Panc1 (cell line): ENCODE measurements at regions not wholly inside any gene's neighbourhood (a gene's known extent, or its start where the extent isn't known, plus 50 kb on each side); places are given as distances from the start of the nearest gene placed in this dataset.

Experiments
- ATAC-seq: fragments of 200-7000 bp; cut with Tn5 transposase; 2 replicates; pipeline ENCODE4 v1.9.1; 2020; ENCODE audit warnings: mild to moderate bottlenecking, moderate library complexity
- BruUV-seq: library from RNA; stranded (reverse); fragments of 400-500 nt; replicated peaks from 2 replicates; lab custom pipeline; 2021; lab: Mats Ljungman, UMichigan
- CTCF ChIA-PET: fragments of 300-600 bp; sonication (Branson Sonifier 250); formaldehyde crosslinking; loops from one replicate; lab custom pipeline; 2022; ENCODE audit warnings: antibody characterized with exemption; lab: Charles Lee
- POLR2A ChIA-PET: fragments of 300-600 bp; sonication (Branson Sonifier 250); formaldehyde crosslinking; loops from one replicate; lab custom pipeline; 2022; ENCODE audit warnings: antibody characterized with exemption; lab: Charles Lee
- DNase-seq: peaks from one replicate; pipeline ENCODE4 v3.0.0-alpha.2; 2010; ENCODE audit warnings: low read depth, low spot score
- H3K27ac ChIP-seq: 2 replicates; pipeline ENCODE4 v1.5.1; 2011; ENCODE audit warnings: mild to moderate bottlenecking, low read length, inconsistent platforms
- H3K27me3 ChIP-seq: fragments of 200-500 bp; sonication (Bioruptor generic); 2 replicates; pipeline ENCODE4 v1.6.0; 2014; ENCODE audit warnings: low read length, inconsistent platforms; ENCODE audit not compliant: control insufficient read depth, insufficient read depth
- H3K36me3 ChIP-seq: fragments of 200-500 bp; sonication (Bioruptor generic); 2 replicates; pipeline ENCODE4 v1.5.1; 2014; ENCODE audit warnings: inconsistent platforms, mild to moderate bottlenecking, low read length, moderate library complexity; ENCODE audit not compliant: control insufficient read depth, insufficient read depth
- H3K4me1 ChIP-seq: 2 replicates; pipeline ENCODE4 v1.5.1; 2011; ENCODE audit warnings: inconsistent platforms, mild to moderate bottlenecking, low read length, moderate library complexity; ENCODE audit not compliant: control insufficient read depth, insufficient read depth
- H3K4me3 ChIP-seq, 2 experiments: 2 replicates each; pipeline ENCODE4 v1.5.1; 2011 to 2012; ENCODE audit warnings: low read depth in 2 of 2, low read length in 2 of 2, mild to moderate bottlenecking in 2 of 2, inconsistent platforms in 1 of 2, moderate library complexity in 1 of 2
- H3K9me3 ChIP-seq: fragments of 200-500 bp; sonication (Bioruptor generic); 2 replicates; pipeline ENCODE4 v1.5.1; 2014; ENCODE audit warnings: low read depth, mild to moderate bottlenecking, inconsistent platforms, low read length, moderate library complexity; ENCODE audit not compliant: control insufficient read depth, insufficient read depth
- POLR2AphosphoS5 ChIP-seq: IDR thresholded peaks from 2 replicates; pipeline ENCODE4 v1.6.1; 2012; ENCODE audit warnings: mild to moderate bottlenecking, low read depth, low read length, moderate library complexity
- REST ChIP-seq, 2 experiments: IDR thresholded peaks; 2 replicates each; pipeline ENCODE4 v1.6.1; 2011 to 2012; ENCODE audit warnings: low read depth in 2 of 2, control low read depth in 1 of 2, low read length in 1 of 2, mild to moderate bottlenecking in 1 of 2, moderate library complexity in 1 of 2; ENCODE audit not compliant: insufficient read depth in 1 of 2
- SIN3A ChIP-seq: IDR thresholded peaks from 2 replicates; pipeline ENCODE4 v1.6.1; 2012; ENCODE audit warnings: low read depth, mild to moderate bottlenecking, low read length, moderate library complexity, borderline replicate concordance; ENCODE audit not compliant: insufficient read depth
- TCF7L2 ChIP-seq: IDR thresholded peaks from 2 replicates; pipeline ENCODE4 v1.6.1; 2011; ENCODE audit warnings: mild to moderate bottlenecking, low read depth, low read length, inconsistent platforms
- in situ Hi-C: cut with HindIII; loops from 2 replicates; pipeline ENCODE4 v1.10.0; 2016; ENCODE audit warnings: low sequenced_read_pairs, low pct_unique_long_range_greater_than_20kb
- intact Hi-C: fragments of 100-400 bp; cut with micrococcal nuclease; formaldehyde crosslinking; loops from one replicate; pipeline ENCODE4 v1.10.0; 2022; ENCODE audit not compliant: unreplicated experiment
- TF ChIP-seq, protein P1 (sequence below): fragments of 450-650 bp; IDR thresholded peaks from 2 replicates; pipeline ENCODE4 v1.5.1; 2017; ENCODE audit warnings: mild to moderate bottlenecking

DNA sequence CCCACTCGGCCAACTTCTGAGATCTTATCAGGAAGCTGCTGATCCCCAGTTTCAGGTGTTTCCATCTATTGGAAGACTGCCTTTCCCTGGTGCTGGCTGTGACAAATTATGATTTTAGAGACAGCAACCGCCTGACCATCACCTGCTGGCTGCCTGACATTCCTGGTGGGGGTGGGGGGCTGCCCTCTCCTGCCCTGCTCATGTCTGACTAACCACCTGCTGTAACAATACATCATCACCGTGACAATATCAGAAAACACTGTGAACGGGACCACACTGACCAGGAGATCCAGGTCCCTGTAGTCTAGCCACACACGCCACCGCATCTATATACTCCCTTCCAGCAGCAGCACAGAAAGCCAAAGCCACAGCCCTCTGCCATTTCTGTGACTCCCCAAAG, 537.5 kb downstream of the QKI start:
- no peak for DNase-seq
- Histone ChIP-seq H3K27ac (no peak overlapping the region), H3K27me3 (peaks cover 5% of the 10 kb centered on the region; the same call in 1 of the 2 replicates), H3K36me3 (no peaks in the 10 kb centered on the region), H3K4me1 (no peaks in the 10 kb centered on the region), H3K4me3 (no peak overlapping the region), H3K9me3 (no peaks in the 10 kb centered on the region)
- TF ChIP-seq, protein P1, sequence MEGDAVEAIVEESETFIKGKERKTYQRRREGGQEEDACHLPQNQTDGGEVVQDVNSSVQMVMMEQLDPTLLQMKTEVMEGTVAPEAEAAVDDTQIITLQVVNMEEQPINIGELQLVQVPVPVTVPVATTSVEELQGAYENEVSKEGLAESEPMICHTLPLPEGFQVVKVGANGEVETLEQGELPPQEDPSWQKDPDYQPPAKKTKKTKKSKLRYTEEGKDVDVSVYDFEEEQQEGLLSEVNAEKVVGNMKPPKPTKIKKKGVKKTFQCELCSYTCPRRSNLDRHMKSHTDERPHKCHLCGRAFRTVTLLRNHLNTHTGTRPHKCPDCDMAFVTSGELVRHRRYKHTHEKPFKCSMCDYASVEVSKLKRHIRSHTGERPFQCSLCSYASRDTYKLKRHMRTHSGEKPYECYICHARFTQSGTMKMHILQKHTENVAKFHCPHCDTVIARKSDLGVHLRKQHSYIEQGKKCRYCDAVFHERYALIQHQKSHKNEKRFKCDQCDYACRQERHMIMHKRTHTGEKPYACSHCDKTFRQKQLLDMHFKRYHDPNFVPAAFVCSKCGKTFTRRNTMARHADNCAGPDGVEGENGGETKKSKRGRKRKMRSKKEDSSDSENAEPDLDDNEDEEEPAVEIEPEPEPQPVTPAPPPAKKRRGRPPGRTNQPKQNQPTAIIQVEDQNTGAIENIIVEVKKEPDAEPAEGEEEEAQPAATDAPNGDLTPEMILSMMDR: no peak
- no peak for TF ChIP-seq POLR2AphosphoS5
- TF ChIP-seq SIN3A: no peak
- TF ChIP-seq REST (IDR thresholded peaks at IDR 0.05; ENCODE audit: insufficient read depth in 1 of 2, low read depth in 2 of 2, low read length in 1 of 2): no peak
- TF ChIP-seq TCF7L2: no peak
- in situ Hi-C loops: no loop called here
- no peak for ATAC-seq
- ChIA-PET CTCF (no interaction called here), POLR2A (no interaction called here)
- no TSS peak for BruUV-seq
- intact Hi-C loops: loop anchor here (10.0 kb wide), 2 partner anchors 767 to 973 kb away; no protein-coding TSS in a partner anchor

GRCh38 chr6:163951326-163951725, 536.8 kb downstream of the QKI start:
- Histone ChIP-seq H3K4me3 (no peak overlapping the region), H3K4me1 (no peaks in the 10 kb centered on the region), H3K9me3 (no peaks in the 10 kb centered on the region), H3K27me3 (peaks cover 5% of the 10 kb centered on the region; the same call in 1 of the 2 replicates), H3K27ac (no peak overlapping the region), H3K36me3 (no peaks in the 10 kb centered on the region)
- DNase-seq (no peak), ATAC-seq (no peak)
- TF ChIP-seq POLR2AphosphoS5 (no peak), SIN3A (no peak), TCF7L2 (no peak), REST (IDR thresholded peaks at IDR 0.05; ENCODE audit: insufficient read depth in 1 of 2, low read depth in 2 of 2, low read length in 1 of 2) (no peak)
- TF ChIP-seq, protein P1: no peak
- CTCF ChIA-PET: no interaction called here
- intact Hi-C loops (loop anchor here (10.0 kb wide), 2 partner anchors 767 to 973 kb away; no protein-coding TSS in a partner anchor), in situ Hi-C loops (no loop called here)
- POLR2A ChIA-PET: no interaction called here
- no TSS peak for BruUV-seq
